ENCODE measurements at regions not wholly inside any gene's neighbourhood (a gene's known extent, or its start where the extent isn't known, plus 50 kb on each side); places are given as distances from the start of the nearest gene placed in this dataset.
A peak's percentile ranks its signal among the peaks of the same experiment; 100 is the strongest.

GRCh38 chr9:79360387-79361347, 211.1 kb upstream of the TLE4 start:
- H3K79me2 ChIP-seq (ENCODE audit: control insufficient read depth in 1 of 2, insufficient read depth in 2 of 2, low read length in 2 of 2) = no peaks in the 10 kb centered on the region
- H3K23ac ChIP-seq (ENCODE audit: insufficient read length) = no peak overlapping the region
- H2BK20ac ChIP-seq (ENCODE audit: low read length) = no peak overlapping the region
- peak overlapping the region in 1 of 4 experiments; percentile 20; a peak in 1 of 8 replicates for H3K4me3 ChIP-seq (ENCODE audit: extremely low read depth in 1 of 4, insufficient read depth in 2 of 4, low read depth in 3 of 4, low read length in 4 of 4)
- DNase-seq (ENCODE audit: low read depth in 1 of 2, low spot score in 2 of 2) (peak in 1 of 2 experiments; percentile 46), FAIRE-seq (peak; percentile 45)
- H3K18ac ChIP-seq (ENCODE audit: extremely low read depth, low read length) = no peak overlapping the region
- no peak overlapping the region for H2AK5ac ChIP-seq (ENCODE audit: low read depth, low read length)
- CTCF ChIA-PET (ENCODE audit: partially characterized antibody) = interaction anchor here (0.6 to 2.9 kb wide), 7 partner anchors 14 to 1405 kb away, joined by 3 to 9 read pairs (median 3); no protein-coding TSS in a partner anchor
- H3K4me2 ChIP-seq (ENCODE audit: insufficient read depth in 1 of 2, low read depth in 2 of 2, low read length in 2 of 2) = peak overlapping the region in 1 of 2 experiments; percentile 44; a peak in 2 of 4 replicates
- no peak overlapping the region for H4K91ac ChIP-seq (replicated peaks; ENCODE audit: insufficient read length, low read length)
- no peak overlapping the region for H4K8ac ChIP-seq (ENCODE audit: extremely low read depth, insufficient read depth, low read length)
- no peaks in the 10 kb centered on the region for H3K23me2 ChIP-seq (ENCODE audit: low read depth, low read length)
- H3K56ac ChIP-seq (replicated peaks; ENCODE audit: insufficient read length, low read depth, low read length) = no peak overlapping the region
- H3K4me1 ChIP-seq (replicated peaks in 1 of 4; ENCODE audit: control insufficient read depth in 3 of 4, insufficient read depth in 4 of 4, low read length in 3 of 4) = peaks cover 2 to 11% (median 6%) of the 10 kb centered on the region in 4 experiments; a peak in 4 of 7 replicates
- H4K20me1 ChIP-seq (replicated peaks in 1 of 2; ENCODE audit: control insufficient read depth in 1 of 2, insufficient read depth in 2 of 2, low read length in 2 of 2) = no peaks in the 10 kb centered on the region
- no peaks in the 10 kb centered on the region for H3K9me3 ChIP-seq (ENCODE audit: insufficient read depth in 2 of 2, low read depth in 1 of 2, low read length in 1 of 2)
- no peaks in the 10 kb centered on the region for H3K79me1 ChIP-seq (ENCODE audit: low read depth, low read length)
- no peak overlapping the region for H2BK5ac ChIP-seq (ENCODE audit: low read depth, low read length)
- H3K14ac ChIP-seq (ENCODE audit: insufficient read length) = no peak overlapping the region
- WGBS, 2 experiments (ENCODE audit: extremely low coverage in 1 of 2, insufficient coverage in 1 of 2, insufficient read length in 1 of 2, insufficient replicate concordance in 2 of 2, low coverage in 1 of 2, low lambda C conversion rate in 2 of 2, missing lambda C conversion rate in 1 of 2) = 33% methylated on average over 3 of the region's 5 CpGs; no CpG with 5 or more reads in 1 of the 2 experiments
- H3K4ac ChIP-seq (replicated peaks; ENCODE audit: insufficient read length, low read depth, low read length) = no peak overlapping the region
- H2BK15ac ChIP-seq (ENCODE audit: low read length) = no peak overlapping the region
- no peak overlapping the region for H4K5ac ChIP-seq (ENCODE audit: insufficient read length, low read depth, low read length)
- H2BK12ac ChIP-seq (ENCODE audit: low read depth, low read length) = no peak overlapping the region
- no peak overlapping the region for H2BK120ac ChIP-seq (replicated peaks; ENCODE audit: low read depth, low read length)
- H2AFZ ChIP-seq (ENCODE audit: low read length) = no peak overlapping the region
- H3K9ac ChIP-seq (replicated peaks in 1 of 4; ENCODE audit: extremely low read depth in 1 of 4, low read depth in 3 of 4, low read length in 3 of 4) = no peak overlapping the region
- no peak overlapping the region for H3K27ac ChIP-seq (ENCODE audit: low read depth, low read length)
- POLR2A ChIA-PET (ENCODE audit: partially characterized antibody) = interaction anchor here (0.6 to 0.9 kb wide), 2 partner anchors 19 to 29 kb away, joined by 3 read pairs; no protein-coding TSS in a partner anchor
- H3K36me3 ChIP-seq (ENCODE audit: control insufficient read depth in 2 of 4, insufficient read depth in 4 of 4, low read length in 3 of 4) = no peaks in the 10 kb centered on the region
- H3K27me3 ChIP-seq (replicated peaks in 1 of 4; ENCODE audit: control insufficient read depth in 3 of 4, extremely low read depth in 1 of 4, insufficient read depth in 3 of 4, low read length in 3 of 4) = peaks cover 0 to 2% (median 0%) of the 10 kb centered on the region in 4 experiments; a peak in 1 of 7 replicates
- no peak for TF ChIP-seq KDM4A (IDR thresholded peaks at IDR 0.05; ENCODE audit: low read depth, low read length, severe bottlenecking)
- no peak for TF ChIP-seq SIN3A (conservative IDR thresholded peaks at IDR 0.05 in 1 of 2, IDR thresholded peaks at IDR 0.05 in 1 of 2; ENCODE audit: low read depth in 1 of 2, low read length in 2 of 2)
- no peak for TF ChIP-seq BACH1 (IDR thresholded peaks at IDR 0.05; ENCODE audit: low read length)
- TF ChIP-seq ATF3 (IDR thresholded peaks at IDR 0.05; ENCODE audit: insufficient read depth, low read depth, low read length) = no peak
- peak in 1 of 2 experiments; percentile 82; a peak in 1 of 4 replicates for TF ChIP-seq HDAC2 (IDR thresholded peaks at IDR 0.05; ENCODE audit: borderline replicate concordance in 1 of 2, low read depth in 2 of 2, low read length in 2 of 2)
- no peak for TF ChIP-seq ASH2L (IDR thresholded peaks at IDR 0.05; ENCODE audit: low read length)
